HG03469 (cell line): ENCODE measurements at regions not wholly inside any gene's neighbourhood (a gene's known extent, or its start where the extent isn't known, plus 50 kb on each side); places are given as distances from the start of the nearest gene placed in this dataset.
"Not testable (repeated sequence)": the region's sequence is repeated elsewhere in the genome, so short reads cannot be mapped to it uniquely, and the experiment has no call there.

Experiments used
- ATAC-seq: cut with Tn5 transposase; IDR thresholded peaks from one replicate; pipeline ENCODE4 v1.9.1; 2021; ENCODE audit warnings: mild to moderate bottlenecking, moderate library complexity, moderate number of reproducible peaks; ENCODE audit not compliant: unreplicated experiment

- no peak for ATAC-seq
These were observed 82.9 kb upstream of the KCND2 start for GRCh38 chr7:120190109-120190508.

- ATAC-seq = no peak
These were observed 82.4 kb upstream of the KCND2 start for GRCh38 chr7:120190566-120190965.

DNA sequence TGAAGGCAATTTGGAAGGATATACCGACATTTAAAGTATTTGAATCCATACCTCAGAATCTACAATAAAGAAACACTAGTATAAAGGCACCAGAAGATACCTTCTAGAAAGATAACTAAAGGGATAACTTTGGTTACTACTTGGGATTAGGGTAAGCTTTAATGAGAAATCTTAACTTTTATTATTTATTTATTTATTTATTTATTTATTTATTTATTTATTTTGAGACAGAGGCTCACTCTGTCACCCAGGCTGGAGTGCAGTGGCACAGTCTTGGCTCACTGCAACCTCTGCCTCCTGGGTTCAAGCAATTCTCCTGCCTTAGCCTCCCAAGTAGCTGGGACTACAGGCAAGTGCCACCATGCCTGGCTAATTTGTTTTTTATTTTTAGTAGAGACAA is 81.6 kb upstream of the KCND2 start:
- not testable (repeated sequence) for ATAC-seq

- ATAC-seq = no peak
These were observed 71.7 kb upstream of the KCND2 start for GRCh38 chr7:120201290-120201689.

GRCh38 chr7:120205101-120205500 is 67.9 kb upstream of the KCND2 start:
- no peak for ATAC-seq

DNA sequence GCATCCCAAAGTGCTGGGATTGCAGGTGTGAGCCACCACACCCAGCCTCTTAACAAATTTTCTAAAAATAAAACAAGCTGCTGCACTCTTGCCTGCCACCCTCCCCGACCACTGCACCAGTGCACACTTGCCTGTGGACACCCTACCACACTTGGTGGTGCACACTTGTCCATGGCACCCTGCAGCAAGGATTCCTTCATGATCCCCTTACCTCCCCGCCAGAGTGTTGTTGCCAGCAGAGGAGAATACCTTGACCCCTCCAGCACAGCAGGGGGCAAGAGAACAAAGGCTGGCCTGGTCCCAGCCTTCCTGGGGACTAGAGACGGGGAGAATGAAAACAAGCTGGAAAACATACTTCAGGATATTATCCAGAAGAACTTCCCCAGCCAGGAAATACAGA is 65.9 kb upstream of the KCND2 start:
- ATAC-seq = no peak

DNA sequence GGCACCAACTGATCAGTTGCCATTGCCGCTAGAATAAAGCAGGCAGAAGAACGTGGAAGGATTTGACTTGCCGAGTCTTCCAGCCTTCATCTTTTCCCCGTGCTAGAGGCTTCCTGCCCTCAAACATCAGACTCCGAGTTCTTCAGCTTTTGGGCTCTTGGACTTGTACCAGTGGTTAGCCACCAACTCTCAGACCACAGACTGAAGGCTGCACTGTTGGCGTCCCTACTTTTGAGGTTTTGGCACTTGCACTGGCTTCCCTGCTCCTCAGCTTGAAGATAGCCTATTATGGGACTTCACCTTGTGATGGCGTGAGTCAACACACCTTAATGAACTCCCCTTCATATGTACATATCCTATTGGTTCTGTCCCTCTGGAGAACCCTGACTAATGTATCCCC is 57.3 kb upstream of the KCND2 start:
- no peak for ATAC-seq

DNA sequence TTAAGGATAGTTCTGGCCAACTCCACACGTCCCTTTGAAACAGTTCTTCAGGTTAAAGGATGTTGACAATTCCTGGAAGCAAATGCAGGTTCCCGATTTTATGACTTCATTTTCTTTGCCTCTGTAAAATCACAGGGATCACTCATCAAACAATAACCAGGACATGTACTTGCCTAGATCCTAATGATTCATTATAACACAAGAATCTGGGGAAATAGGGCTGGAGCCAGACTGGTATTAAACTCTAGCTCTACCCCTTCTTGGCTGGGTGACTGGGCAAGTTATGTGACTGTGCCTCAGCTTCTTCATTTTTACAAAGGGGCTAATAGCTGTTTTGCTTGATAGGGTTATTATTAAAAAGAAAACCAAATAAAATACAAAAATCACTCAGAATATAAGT is 56.0 kb upstream of the KCND2 start:
- no peak for ATAC-seq

- ATAC-seq = no peak
These were observed 54.3 kb upstream of the KCND2 start for GRCh38 chr7:120218712-120219111.

DNA sequence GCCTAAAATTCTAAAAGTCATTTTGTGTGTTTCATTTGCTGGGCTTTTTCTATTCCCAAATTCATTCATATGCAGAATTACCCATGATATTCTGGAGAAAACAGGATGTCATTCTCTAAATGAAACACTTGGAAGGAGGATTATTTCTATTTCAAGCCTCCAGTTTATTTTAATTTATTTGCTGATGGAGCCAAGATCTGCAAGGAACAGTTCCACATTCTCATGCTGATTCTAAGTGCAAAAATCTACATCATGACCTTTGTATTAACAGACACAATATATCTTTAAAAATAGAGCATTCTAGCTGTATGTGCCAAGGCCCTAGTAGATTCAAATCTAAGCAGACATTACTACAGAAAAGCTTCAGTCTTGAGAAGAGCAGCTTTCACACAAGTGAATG is 51.3 kb upstream of the KCND2 start:
- ATAC-seq = no peak
